Stimulated activated CD8-positive, alpha-beta memory T cell treated with anti-CD3 and anti-CD28 coated beads, Interleukin-7, amount 100 ng/mL, for 1 hour (primary cell): ENCODE measurements at regions not wholly inside any gene's neighbourhood (a gene's known extent, or its start where the extent isn't known, plus 50 kb on each side); places are given as distances from the start of the nearest gene placed in this dataset.
"Not testable (repeated sequence)": the region's sequence is repeated elsewhere in the genome, so short reads cannot be mapped to it uniquely, and the experiment has no call there.

Source experiments
- DNase-seq, 2 donors: peaks; one replicate each; pipeline ENCODE4 v3.0.0-alpha.2; 2020; ENCODE audit warnings: low read depth in 2 of 2

DNA sequence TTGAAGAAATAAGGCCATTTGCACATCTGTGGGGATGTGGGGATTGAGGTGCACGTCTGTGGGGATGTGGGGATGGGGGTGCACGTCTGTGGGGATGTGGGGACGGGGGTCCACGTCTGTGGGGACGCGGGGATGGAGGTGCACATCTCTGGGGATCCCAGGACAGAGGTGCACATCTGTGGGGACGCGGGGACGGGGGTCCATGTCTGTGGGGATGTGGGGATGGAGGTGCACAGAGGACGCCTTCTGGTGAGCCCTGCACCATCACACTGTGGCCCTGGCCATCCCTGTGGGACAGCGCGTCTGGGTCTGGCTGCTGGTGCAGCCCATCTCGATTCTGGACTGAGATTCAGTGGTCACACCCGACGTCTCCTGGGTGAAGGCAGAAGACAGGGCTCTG, 161.4 kb downstream of the LAT start:
- DNase-seq = no peak

- not testable (repeated sequence) for DNase-seq
Measured at GRCh38 chr16:29145486-29146225, 160.8 kb downstream of the LAT start.

DNA sequence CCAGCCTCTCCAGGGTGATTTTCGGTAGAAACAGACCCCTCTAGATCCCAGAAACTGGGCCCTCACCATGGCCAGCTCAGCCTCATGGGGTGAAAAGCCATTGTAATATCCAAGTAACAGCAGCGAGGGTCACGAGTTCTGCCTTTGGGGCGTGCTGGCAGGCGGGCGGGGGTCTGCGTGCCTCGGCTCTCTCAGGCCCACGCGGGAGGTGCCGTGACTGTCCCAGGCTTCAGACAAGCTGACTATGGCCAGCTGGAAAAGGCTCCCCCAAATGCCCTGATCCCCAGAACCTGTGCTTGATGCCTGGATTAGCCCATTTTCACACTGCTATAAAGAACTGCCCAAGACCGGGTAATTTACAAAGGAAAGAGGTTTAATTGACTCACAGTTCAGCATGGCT, 160.2 kb downstream of the LAT start:
- not testable (repeated sequence) for DNase-seq

GRCh38 chr16:29144669-29145062, 159.8 kb downstream of the LAT start:
- not testable (repeated sequence) for DNase-seq

GRCh38 chr16:29143739-29144668, 159.2 kb downstream of the LAT start:
- not testable (repeated sequence) for DNase-seq

GRCh38 chr16:29142506-29142905, 157.7 kb downstream of the LAT start:
- DNase-seq = not testable (repeated sequence)

GRCh38 chr16:29141586-29142324, 156.9 kb downstream of the LAT start:
- no peak for DNase-seq

GRCh38 chr16:29141121-29141520, 156.3 kb downstream of the LAT start:
- not testable (repeated sequence) for DNase-seq

DNA sequence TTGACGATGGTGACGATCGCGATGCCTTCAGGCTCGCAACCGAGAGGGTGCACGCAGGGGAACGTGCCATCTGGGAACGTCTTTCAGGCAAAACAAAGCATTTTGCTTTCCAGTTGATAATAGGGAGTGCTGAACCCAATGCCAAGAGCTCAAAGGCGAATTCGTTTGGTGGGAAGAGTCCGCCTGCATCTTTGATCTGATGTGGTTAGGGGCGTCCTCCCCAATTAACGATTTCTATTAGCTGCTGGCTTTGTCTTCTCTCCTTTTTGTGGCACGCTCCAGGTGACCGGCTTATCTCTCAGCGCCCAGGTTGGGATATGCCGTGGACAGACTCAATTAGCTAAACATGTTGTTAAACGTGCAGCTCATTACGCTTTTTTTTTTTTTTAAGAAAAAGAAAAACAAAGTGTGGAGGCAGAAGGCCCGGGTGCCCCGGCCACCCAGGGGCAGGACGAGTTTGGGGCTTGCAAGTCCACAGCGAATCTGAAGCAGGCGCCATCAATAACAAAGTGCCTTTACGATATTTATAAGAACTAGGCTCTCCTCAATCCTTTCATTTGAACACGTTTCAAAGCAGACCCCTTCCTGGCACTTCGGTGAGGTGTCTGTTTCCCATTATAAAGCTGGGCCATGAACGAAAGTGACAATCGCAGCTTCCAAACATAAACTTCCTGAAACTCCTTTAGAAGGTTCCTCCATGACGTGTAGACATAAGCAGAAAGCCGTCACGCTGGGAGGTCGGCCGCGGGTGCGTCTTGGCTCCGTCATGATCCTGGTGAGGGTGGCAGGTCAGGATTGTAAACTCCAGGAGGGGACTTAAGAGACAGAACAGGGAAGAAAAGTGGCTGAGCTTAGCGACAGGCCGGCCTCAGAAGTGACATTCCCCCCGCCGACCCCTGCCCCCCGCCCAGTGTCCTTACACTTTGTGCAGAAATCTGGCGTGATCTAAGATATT, 155.3 kb downstream of the LAT start:
- DNase-seq = not testable (repeated sequence)

DNA sequence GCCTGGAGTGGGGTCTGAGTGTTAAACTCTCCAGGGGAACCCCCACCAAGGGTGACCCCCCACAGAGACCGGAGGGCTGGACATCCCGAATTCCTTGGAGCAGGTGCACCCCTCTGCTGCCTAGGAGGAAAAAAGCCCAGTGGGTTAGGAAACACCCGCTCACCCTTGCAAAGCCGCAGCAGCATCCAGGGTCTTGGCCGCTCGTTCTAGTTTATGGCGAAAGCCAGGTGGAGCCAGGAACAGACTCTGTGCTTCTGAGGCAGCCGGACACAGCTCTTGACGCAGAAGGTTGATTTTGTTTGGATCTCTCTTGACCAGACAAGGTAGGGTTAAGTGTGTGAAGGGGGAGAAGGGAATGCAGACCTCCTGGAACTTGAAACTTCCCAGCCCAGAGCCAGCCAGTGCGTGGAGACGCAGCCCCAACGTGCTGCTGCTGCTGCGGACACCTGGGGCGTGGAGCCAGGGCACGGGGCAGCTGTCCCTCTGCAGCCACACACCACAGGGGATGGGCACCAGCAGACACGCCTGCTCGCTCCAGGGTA, 154.5 kb downstream of the LAT start:
- no peak for DNase-seq

DNA sequence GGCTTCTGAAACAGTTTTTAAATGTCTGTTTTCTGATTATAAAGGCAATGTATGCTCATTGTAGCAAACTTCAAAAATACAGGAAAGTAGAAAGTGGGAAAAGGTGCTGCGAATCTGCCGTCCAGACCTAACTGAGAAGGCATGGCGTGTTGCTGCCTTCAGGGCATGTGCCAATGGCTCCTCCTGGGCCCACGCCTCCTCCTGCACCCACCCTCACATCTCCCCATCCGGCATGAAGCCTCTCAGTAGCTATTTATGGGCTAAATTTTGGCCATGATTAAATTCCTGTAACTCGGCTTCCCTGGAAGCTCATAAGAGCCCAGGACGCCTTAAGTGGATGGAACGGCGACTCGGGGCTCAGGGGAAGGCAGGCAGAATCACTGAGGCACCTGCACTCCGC, 153.8 kb downstream of the LAT start:
- DNase-seq = not testable (repeated sequence)

- not testable (repeated sequence) for DNase-seq
Measured at GRCh38 chr16:29137894-29138662, 153.2 kb downstream of the LAT start.

- not testable (repeated sequence) for DNase-seq
Measured at GRCh38 chr16:29137461-29137860, 152.6 kb downstream of the LAT start.

GRCh38 chr16:29136916-29137315, 152.1 kb downstream of the LAT start:
- not testable (repeated sequence) for DNase-seq

GRCh38 chr16:29136046-29136696, 151.3 kb downstream of the LAT start:
- not testable (repeated sequence) for DNase-seq

GRCh38 chr16:29135098-29135497, 150.2 kb downstream of the LAT start:
- DNase-seq = not testable (repeated sequence)

- DNase-seq = not testable (repeated sequence)
Measured at GRCh38 chr16:29133681-29134430, 149.0 kb downstream of the LAT start.

DNA sequence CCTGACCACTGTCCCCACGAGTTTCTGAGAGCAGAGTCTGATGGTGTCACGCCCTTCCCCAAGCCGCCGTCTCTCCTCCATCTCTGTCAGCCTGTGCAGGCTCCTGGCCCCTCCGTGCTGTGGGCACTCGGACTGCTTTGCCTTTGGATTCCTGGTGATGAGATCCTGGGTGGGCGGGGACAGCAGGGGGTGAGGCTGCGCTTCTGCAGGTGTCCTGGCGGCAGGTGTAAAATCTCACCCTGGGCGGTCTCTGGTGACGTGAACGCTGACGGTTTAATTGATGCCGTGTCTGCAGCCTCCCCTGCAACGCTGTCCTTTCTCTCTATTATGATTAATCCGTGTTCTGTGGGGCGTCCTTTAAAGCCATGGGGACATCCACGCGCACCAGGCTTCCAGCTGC, 148.0 kb downstream of the LAT start:
- DNase-seq = not testable (repeated sequence)
